B cell (primary cell): ENCODE measurements at regions not wholly inside any gene's neighbourhood (a gene's known extent, or its start where the extent isn't known, plus 50 kb on each side); places are given as distances from the start of the nearest gene placed in this dataset.

Experiments used
- ATAC-seq: fragments of 200-7000 bp; cut with Tn5 transposase; one replicate; pipeline ENCODE4 v1.10.0; 2021; ENCODE audit warnings: low read depth, mild to moderate bottlenecking, moderate number of reproducible peaks, moderate library complexity
- CTCF ChIA-PET: fragments of 350-600 bp; sonication (Branson Sonifier 250); formaldehyde crosslinking; loops from one replicate; lab custom pipeline; 2021; ENCODE audit warnings: antibody characterized with exemption, inconsistent platforms; lab: Charles Lee
- POLR2A ChIA-PET: fragments of 350-600 bp; sonication (Branson Sonifier 250); formaldehyde crosslinking; loops from one replicate; lab custom pipeline; 2021; ENCODE audit warnings: antibody characterized with exemption; lab: Charles Lee
- DNase-seq: peaks from one replicate; pipeline ENCODE4 v3.0.0; 2013
- H2AFZ ChIP-seq: 2 replicates; pipeline ENCODE4 v1.6.1; 2012; ENCODE audit warnings: mild to moderate bottlenecking, low read depth, low read length; ENCODE audit not compliant: insufficient read depth, poor library complexity, severe bottlenecking
- H3K27ac ChIP-seq, 2 donors: 1 replicate in 1 of 2; 2 replicates in 1 of 2; pipeline ENCODE4 v1.5.1; 2012 to 2013; ENCODE audit warnings: low read length in 2 of 2, mild to moderate bottlenecking in 2 of 2, moderate library complexity in 1 of 2
- H3K27me3 ChIP-seq, 4 experiments: fragments of 200-600 bp in 1 of 4; sonication (generic) in 1 of 4; replicated peaks in 1 of 4; 1 replicate in 2 of 4; 2 replicates in 2 of 4; pipeline versions ENCODE4 v1.6.1 to v1.7.0; 2013 to 2016; ENCODE audit warnings: low read length in 3 of 4, mild to moderate bottlenecking in 2 of 4, mixed read lengths in 1 of 4, moderate library complexity in 1 of 4; ENCODE audit not compliant: insufficient read depth in 4 of 4, control insufficient read depth in 3 of 4; ENCODE audit errors: control extremely low read depth in 1 of 4
- H3K36me3 ChIP-seq, 2 experiments: replicated peaks in 1 of 2; 1 replicate in 1 of 2; 2 replicates in 1 of 2; pipeline versions ENCODE4 v1.6.1 to v1.7.1; 2013; ENCODE audit warnings: low read length in 1 of 2; ENCODE audit not compliant: insufficient read depth in 2 of 2, control insufficient read depth in 1 of 2; ENCODE audit errors: control extremely low read depth in 1 of 2, extremely low read depth in 1 of 2
- H3K4me1 ChIP-seq, 2 donors: fragments of 200-600 bp in 1 of 2; sonication (generic) in 1 of 2; 1 replicate in 1 of 2; 2 replicates in 1 of 2; pipeline versions ENCODE4 v1.5.1 to v1.6.1; 2013 to 2017; ENCODE audit warnings: low read length in 2 of 2; ENCODE audit not compliant: control insufficient read depth in 2 of 2, insufficient read depth in 2 of 2
- H3K4me2 ChIP-seq: replicated peaks from 2 replicates; pipeline ENCODE3; 2012; ENCODE audit warnings: mild to moderate bottlenecking, low read depth, low read length; ENCODE audit not compliant: poor library complexity, severe bottlenecking
- H3K4me3 ChIP-seq, 5 experiments: fragments of 200-600 bp in 1 of 5; sonication (generic) in 1 of 5; 1 replicate in 3 of 5; 2 replicates in 2 of 5; pipeline versions ENCODE4 v1.5.1 to v1.7.0; 2011 to 2016; ENCODE audit warnings: low read length in 4 of 5, mild to moderate bottlenecking in 4 of 5, low read depth in 2 of 5, control low read depth in 1 of 5, moderate library complexity in 1 of 5; ENCODE audit not compliant: insufficient read depth in 1 of 5; ENCODE audit errors: control extremely low read depth in 1 of 5, extremely low read depth in 1 of 5
- H3K79me2 ChIP-seq: fragments of 200-600 bp; sonication (generic); one replicate; pipeline ENCODE4 v1.6.0; 2016; ENCODE audit warnings: low read length; ENCODE audit not compliant: control insufficient read depth, insufficient read depth
- H3K9ac ChIP-seq: fragments of 200-600 bp; sonication (generic); 2 replicates; pipeline ENCODE4 v1.6.1; 2017; ENCODE audit warnings: mild to moderate bottlenecking, low read length, moderate library complexity
- H3K9me3 ChIP-seq, 3 donors: one replicate each; pipeline versions ENCODE4 v1.6.1 to v1.7.1; 2013; ENCODE audit warnings: low read length in 2 of 3; ENCODE audit not compliant: control insufficient read depth in 2 of 3, insufficient read depth in 1 of 3; ENCODE audit errors: control extremely low read depth in 1 of 3
- H4K20me1 ChIP-seq: 2 replicates; pipeline ENCODE4 v1.6.0; 2012; ENCODE audit warnings: mild to moderate bottlenecking, low read length; ENCODE audit not compliant: insufficient read depth, control insufficient read depth, poor library complexity, severe bottlenecking
- H3K27ac Mint-ChIP-seq: one replicate; pipeline ENCODE4 v1.8.0; 2021; ENCODE audit warnings: mixed read lengths
- H3K27me3 Mint-ChIP-seq: one replicate; pipeline ENCODE4 v1.8.0; 2021; ENCODE audit warnings: mixed read lengths
- H3K4me1 Mint-ChIP-seq: one replicate; pipeline ENCODE4 v1.8.0; 2021; ENCODE audit warnings: mixed read lengths
- H3K4me3 Mint-ChIP-seq: one replicate; pipeline ENCODE4 v1.8.0; 2021; ENCODE audit warnings: mixed read lengths
- H3K9me3 Mint-ChIP-seq: one replicate; pipeline ENCODE4 v1.8.0; 2022; ENCODE audit warnings: mixed read lengths; ENCODE audit not compliant: insufficient read depth
- CTCF ChIP-seq: fragments of 200-600 bp; IDR thresholded peaks from one replicate; pipeline ENCODE4 v1.8.0; 2022; ENCODE audit warnings: antibody characterized with exemption, mild to moderate bottlenecking
- EZH2 ChIP-seq: IDR thresholded peaks from 2 replicates; pipeline ENCODE4 v1.6.1; 2012; ENCODE audit warnings: borderline replicate concordance, low read depth, mild to moderate bottlenecking, moderate library complexity, low read length; ENCODE audit not compliant: insufficient read depth, poor library complexity, severe bottlenecking
- WGBS: methylation state at CpG from one replicate; pipeline ENCODE4 v1.1.5; 2013; ENCODE audit warnings: missing lambda C conversion rate; ENCODE audit not compliant: insufficient coverage; 5-methylcytosine and 5-hydroxymethylcytosine counted together
- intact Hi-C: fragments of 100-400 bp; cut with micrococcal nuclease; formaldehyde crosslinking; loops from one replicate; pipeline ENCODE4 v1.10.0; 2022

- ChIA-PET CTCF (no interaction called here), POLR2A (no interaction called here)
- Histone ChIP-seq H3K27me3 (no peaks in the 10 kb centered on the region), H3K79me2 (no peaks in the 10 kb centered on the region), H2AFZ (no peak overlapping the region), H3K4me2 (no peak overlapping the region), H3K36me3 (no peaks in the 10 kb centered on the region), H3K4me1 (no peaks in the 10 kb centered on the region), H3K9ac (no peak overlapping the region), H3K27ac (no peak overlapping the region), H3K4me3 (no peak overlapping the region), H4K20me1 (no peaks in the 10 kb centered on the region), H3K9me3 (peaks cover 0 to 3% (median 0%) of the 10 kb centered on the region in 3 donors)
- DNase-seq: no peak
- Mint-ChIP-seq H3K4me1 (no peaks in the 10 kb centered on the region), H3K27me3 (peaks cover 10% of the 10 kb centered on the region), H3K27ac (no peak overlapping the region), H3K4me3 (no peak overlapping the region), H3K9me3 (no peaks in the 10 kb centered on the region)
- intact Hi-C loops: no loop called here
- TF ChIP-seq CTCF (no peak), EZH2 (no peak)
- WGBS: 87% methylated on average over 4 of the region's 5 CpGs
- no peak for ATAC-seq
Observed at GRCh38 chr3:116852803-116853202, 143.2 kb downstream of the TUSC7 start.

DNA sequence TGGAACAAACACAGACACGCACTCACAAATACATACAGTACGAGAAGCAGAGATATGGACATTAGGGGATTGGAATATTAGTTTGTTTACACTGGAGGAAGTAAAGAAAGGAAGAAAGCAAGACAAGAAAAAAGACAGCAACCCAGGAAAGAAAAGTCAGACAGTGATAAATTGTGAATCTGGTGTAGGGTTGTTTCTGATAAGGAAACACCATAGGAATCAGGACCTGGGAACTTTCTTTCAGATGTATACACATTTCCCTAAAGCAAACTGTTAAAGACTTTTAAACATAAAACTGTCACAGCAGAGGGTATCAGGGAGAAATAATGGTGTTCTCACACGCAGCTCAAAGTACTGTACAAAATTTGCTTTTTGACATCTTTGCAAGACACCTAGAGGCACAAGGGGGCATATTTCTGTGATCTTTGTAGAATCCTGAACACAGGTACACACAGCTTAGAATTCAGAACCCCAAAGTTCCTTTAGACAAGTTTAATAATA is 153.7 kb downstream of the TUSC7 start:
- ChIA-PET POLR2A (no interaction called here), CTCF (no interaction called here)
- Mint-ChIP-seq H3K27ac (no peak overlapping the region), H3K4me1 (no peaks in the 10 kb centered on the region), H3K9me3 (no peaks in the 10 kb centered on the region), H3K4me3 (no peak overlapping the region), H3K27me3 (no peaks in the 10 kb centered on the region)
- ATAC-seq (no peak), DNase-seq (no peak)
- TF ChIP-seq CTCF: no peak
- no peak for TF ChIP-seq EZH2
- no peaks in the 10 kb centered on the region for H3K9me3 ChIP-seq
- no peaks in the 10 kb centered on the region for H3K36me3 ChIP-seq
- no peaks in the 10 kb centered on the region for H4K20me1 ChIP-seq
- no peaks in the 10 kb centered on the region for H3K79me2 ChIP-seq
- H2AFZ ChIP-seq: no peak overlapping the region
- no peak overlapping the region for H3K4me2 ChIP-seq
- H3K27ac ChIP-seq: no peak overlapping the region
- no CpG with 5 or more reads among the region's 3 CpGs for WGBS
- no peak overlapping the region for H3K4me3 ChIP-seq
- H3K27me3 ChIP-seq: no peaks in the 10 kb centered on the region
- no peak overlapping the region for H3K9ac ChIP-seq
- H3K4me1 ChIP-seq: peaks cover 5 to 10% of the 10 kb centered on the region in 2 donors
- intact Hi-C loops: loop anchor here (5.0 kb wide), 1 partner anchor 854 kb away; no protein-coding TSS in a partner anchor
